PC-9 (cell line): ENCODE measurements at regions not wholly inside any gene's neighbourhood (a gene's known extent, or its start where the extent isn't known, plus 50 kb on each side); places are given as distances from the start of the nearest gene placed in this dataset.

ENCODE experiments used
- BruUV-seq: library from RNA; stranded (reverse); fragments of 400-500 nt; replicated peaks from 2 replicates; lab custom pipeline; 2021; lab: Mats Ljungman, UMichigan
- CTCF ChIA-PET: fragments of 300-600 bp; sonication (Branson Sonifier 250); formaldehyde crosslinking; loops from one replicate; lab custom pipeline; 2022; ENCODE audit warnings: antibody characterized with exemption; lab: Charles Lee
- POLR2A ChIA-PET: fragments of 300-600 bp; sonication (Branson Sonifier 250); formaldehyde crosslinking; loops from one replicate; lab custom pipeline; 2022; ENCODE audit warnings: antibody characterized with exemption; ENCODE audit not compliant: unreplicated experiment; lab: Charles Lee
- DNase-seq, 2 experiments: peaks; one replicate each; pipeline versions ENCODE4 v3.0.0 to v3.0.0-alpha.2; 2015 to 2022; ENCODE audit warnings: mixed read lengths in 1 of 2
- H2AFZ ChIP-seq: fragments of 200-600 bp; sonication (generic); 2 replicates; pipeline ENCODE4 v1.8.1; 2017; ENCODE audit warnings: antibody characterized with exemption
- H3F3A ChIP-seq: fragments of 200-600 bp; sonication (generic); 2 replicates; pipeline ENCODE4 v1.8.1; 2017; ENCODE audit warnings: antibody characterized with exemption, mild to moderate bottlenecking, low read depth; ENCODE audit not compliant: insufficient read depth
- H3K27ac ChIP-seq: fragments of 200-600 bp; sonication (generic); 2 replicates; pipeline ENCODE4 v1.6.1; 2016; ENCODE audit warnings: mixed run types
- H3K27me3 ChIP-seq: fragments of 200-600 bp; sonication (generic); 2 replicates; pipeline ENCODE4 v1.6.1; 2016; ENCODE audit warnings: low read depth, mixed run types; ENCODE audit not compliant: insufficient read depth
- H3K36me3 ChIP-seq: fragments of 200-600 bp; sonication (generic); 2 replicates; pipeline ENCODE4 v1.6.1; 2016; ENCODE audit warnings: low read depth, mixed run types
- H3K4me1 ChIP-seq: fragments of 200-600 bp; sonication (generic); replicated peaks from 2 replicates; pipeline ENCODE4 v1.6.1; 2016; ENCODE audit warnings: mixed run types; ENCODE audit not compliant: insufficient read depth
- H3K4me2 ChIP-seq: fragments of 200-600 bp; sonication (generic); 2 replicates; pipeline ENCODE4 v1.6.1; 2017; ENCODE audit warnings: mixed run types
- H3K4me3 ChIP-seq: fragments of 200-600 bp; sonication (generic); 2 replicates; pipeline ENCODE4 v1.6.1; 2016; ENCODE audit warnings: mixed run types
- H3K79me2 ChIP-seq: fragments of 200-600 bp; sonication (generic); 2 replicates; pipeline ENCODE4 v1.6.1; 2017; ENCODE audit warnings: low read depth, mixed run types
- H3K9me2 ChIP-seq: fragments of 200-600 bp; sonication (generic); 2 replicates; pipeline ENCODE4 v1.8.1; 2017; ENCODE audit warnings: mild to moderate bottlenecking; ENCODE audit not compliant: insufficient read depth
- H3K9me3 ChIP-seq: fragments of 200-600 bp; sonication (generic); 2 replicates; pipeline ENCODE4 v1.8.1; 2016; ENCODE audit warnings: low read depth; ENCODE audit not compliant: insufficient read depth
- H4K20me1 ChIP-seq: fragments of 200-600 bp; sonication (generic); 2 replicates; pipeline ENCODE4 v1.8.1; 2017; ENCODE audit not compliant: insufficient read depth
- CTCF ChIP-seq: fragments of 200-600 bp; sonication (generic); conservative IDR thresholded peaks from 2 replicates; pipeline ENCODE4 v1.6.1; 2017; ENCODE audit warnings: mixed run types, antibody characterized with exemption, mild to moderate bottlenecking, moderate library complexity
- EZH2 ChIP-seq: fragments of 200-600 bp; sonication (generic); IDR thresholded peaks from 2 replicates; pipeline ENCODE4 v1.8.0; 2017; ENCODE audit warnings: antibody characterized with exemption, low read depth
- intact Hi-C: fragments of 100-400 bp; cut with micrococcal nuclease; formaldehyde crosslinking; loops from one replicate; pipeline ENCODE4 v1.10.0; 2022; ENCODE audit not compliant: unreplicated experiment

GRCh38 chr5:174221436-174221835 is 175.9 kb downstream of the NSG2 start:
- no peaks in the 10 kb centered on the region for H3K36me3 ChIP-seq
- H3K27me3 ChIP-seq = peaks cover 56% of the 10 kb centered on the region
- BruUV-seq = no TSS peak
- H2AFZ ChIP-seq = no peak overlapping the region
- no peaks in the 10 kb centered on the region for H3K9me3 ChIP-seq
- no peak overlapping the region for H3K4me3 ChIP-seq
- H3K9me2 ChIP-seq = no peaks in the 10 kb centered on the region
- no peaks in the 10 kb centered on the region for H3F3A ChIP-seq
- H4K20me1 ChIP-seq = no peaks in the 10 kb centered on the region; the same call in 1 of the 2 replicates
- no peaks in the 10 kb centered on the region for H3K79me2 ChIP-seq
- no peak overlapping the region for H3K4me2 ChIP-seq
- DNase-seq = no peak
- POLR2A ChIA-PET = no interaction called here
- CTCF ChIA-PET = no interaction called here
- H3K4me1 ChIP-seq = no peaks in the 10 kb centered on the region
- intact Hi-C loops = no loop called here
- TF ChIP-seq CTCF (no peak), EZH2 (no peak)
- no peak overlapping the region for H3K27ac ChIP-seq

- no peaks in the 10 kb centered on the region for H3K9me2 ChIP-seq
- H3K27ac ChIP-seq = no peak overlapping the region
- ChIA-PET POLR2A (no interaction called here), CTCF (no interaction called here)
- BruUV-seq = no TSS peak
- no peaks in the 10 kb centered on the region for H3K79me2 ChIP-seq
- TF ChIP-seq CTCF (no peak), EZH2 (no peak)
- no peaks in the 10 kb centered on the region for H3K36me3 ChIP-seq
- H3K4me2 ChIP-seq = no peak overlapping the region
- no peak overlapping the region for H3K4me3 ChIP-seq
- H4K20me1 ChIP-seq = no peaks in the 10 kb centered on the region; the same call in 1 of the 2 replicates
- H3K4me1 ChIP-seq = no peaks in the 10 kb centered on the region
- H2AFZ ChIP-seq = no peak overlapping the region
- no peaks in the 10 kb centered on the region for H3F3A ChIP-seq
- intact Hi-C loops = no loop called here
- H3K9me3 ChIP-seq = no peaks in the 10 kb centered on the region
- DNase-seq = no peak
- peaks cover 61% of the 10 kb centered on the region for H3K27me3 ChIP-seq
Observed at GRCh38 chr5:174221946-174222345, 176.4 kb downstream of the NSG2 start.

GRCh38 chr5:174222891-174223290 is 177.4 kb downstream of the NSG2 start:
- ChIA-PET CTCF (no interaction called here), POLR2A (no interaction called here)
- no peak overlapping the region for H3K4me2 ChIP-seq
- no peak overlapping the region for H3K27ac ChIP-seq
- TF ChIP-seq EZH2 (no peak), CTCF (no peak)
- no peaks in the 10 kb centered on the region for H3K9me2 ChIP-seq
- intact Hi-C loops = no loop called here
- no peaks in the 10 kb centered on the region for H3F3A ChIP-seq
- H3K79me2 ChIP-seq = no peaks in the 10 kb centered on the region
- no peaks in the 10 kb centered on the region for H3K36me3 ChIP-seq
- H3K9me3 ChIP-seq = no peaks in the 10 kb centered on the region
- H3K27me3 ChIP-seq = peaks cover 67% of the 10 kb centered on the region
- no peak overlapping the region for H3K4me3 ChIP-seq
- no peak overlapping the region for H2AFZ ChIP-seq
- no peak for DNase-seq
- no peaks in the 10 kb centered on the region for H3K4me1 ChIP-seq
- no TSS peak for BruUV-seq
- H4K20me1 ChIP-seq = no peaks in the 10 kb centered on the region; the same call in 1 of the 2 replicates
